B cell (primary cell): ENCODE measurements at regions not wholly inside any gene's neighbourhood (a gene's known extent, or its start where the extent isn't known, plus 50 kb on each side); places are given as distances from the start of the nearest gene placed in this dataset.

Experiments
- CTCF ChIP-seq: fragments of 200-600 bp; IDR thresholded peaks from one replicate; pipeline ENCODE4 v1.8.0; 2022; ENCODE audit warnings: antibody characterized with exemption, mild to moderate bottlenecking
- EZH2 ChIP-seq: IDR thresholded peaks from 2 replicates; pipeline ENCODE4 v1.6.1; 2012; ENCODE audit warnings: borderline replicate concordance, low read depth, mild to moderate bottlenecking, moderate library complexity, low read length; ENCODE audit not compliant: insufficient read depth, poor library complexity, severe bottlenecking

- TF ChIP-seq CTCF (no peak), EZH2 (no peak)
These were observed 822.3 kb upstream of the TENM3 start for GRCh38 chr4:181420950-181421349.
